WERI-Rb-1 (cell line): ENCODE measurements at regions not wholly inside any gene's neighbourhood (a gene's known extent, or its start where the extent isn't known, plus 50 kb on each side); places are given as distances from the start of the nearest gene placed in this dataset.

Experiments used
- DNase-seq: peaks from one replicate; pipeline ENCODE4 v3.0.0-alpha.2; 2020
- H3K27ac ChIP-seq: fragments of 250-450 bp; sonication (Bioruptor Pico); 2 replicates; pipeline ENCODE4 v1.5.1; 2020; ENCODE audit warnings: mild to moderate bottlenecking, moderate library complexity
- H3K27me3 ChIP-seq: fragments of 250-450 bp; sonication (Bioruptor Pico); 2 replicates; pipeline ENCODE4 v1.5.1; 2021; ENCODE audit warnings: mild to moderate bottlenecking, low read depth, moderate library complexity; ENCODE audit not compliant: insufficient read depth, severe bottlenecking
- H3K36me3 ChIP-seq: fragments of 250-450 bp; sonication (Bioruptor Pico); 2 replicates; pipeline ENCODE4 v1.5.1; 2020; ENCODE audit warnings: mild to moderate bottlenecking, moderate library complexity
- H3K4me3 ChIP-seq: 2 replicates; pipeline ENCODE4 v1.5.1; 2011; ENCODE audit warnings: low read depth, mild to moderate bottlenecking, control low read depth, low read length
- H3K9me3 ChIP-seq: fragments of 250-450 bp; sonication (Bioruptor Pico); 2 replicates; pipeline ENCODE4 v1.5.1; 2021; ENCODE audit warnings: mild to moderate bottlenecking, moderate library complexity; ENCODE audit not compliant: severe bottlenecking
- TF ChIP-seq, protein P1 (sequence below): IDR thresholded peaks from 2 replicates; pipeline ENCODE4 v1.5.1; 2011; ENCODE audit warnings: low read depth, mild to moderate bottlenecking, control low read depth, inconsistent platforms, low read length

- DNase-seq = no peak
- no peaks in the 10 kb centered on the region for H3K9me3 ChIP-seq
- no peaks in the 10 kb centered on the region for H3K27me3 ChIP-seq
- no peak overlapping the region for H3K27ac ChIP-seq
- H3K36me3 ChIP-seq = no peaks in the 10 kb centered on the region
- no peak overlapping the region for H3K4me3 ChIP-seq
- TF ChIP-seq, protein P1, sequence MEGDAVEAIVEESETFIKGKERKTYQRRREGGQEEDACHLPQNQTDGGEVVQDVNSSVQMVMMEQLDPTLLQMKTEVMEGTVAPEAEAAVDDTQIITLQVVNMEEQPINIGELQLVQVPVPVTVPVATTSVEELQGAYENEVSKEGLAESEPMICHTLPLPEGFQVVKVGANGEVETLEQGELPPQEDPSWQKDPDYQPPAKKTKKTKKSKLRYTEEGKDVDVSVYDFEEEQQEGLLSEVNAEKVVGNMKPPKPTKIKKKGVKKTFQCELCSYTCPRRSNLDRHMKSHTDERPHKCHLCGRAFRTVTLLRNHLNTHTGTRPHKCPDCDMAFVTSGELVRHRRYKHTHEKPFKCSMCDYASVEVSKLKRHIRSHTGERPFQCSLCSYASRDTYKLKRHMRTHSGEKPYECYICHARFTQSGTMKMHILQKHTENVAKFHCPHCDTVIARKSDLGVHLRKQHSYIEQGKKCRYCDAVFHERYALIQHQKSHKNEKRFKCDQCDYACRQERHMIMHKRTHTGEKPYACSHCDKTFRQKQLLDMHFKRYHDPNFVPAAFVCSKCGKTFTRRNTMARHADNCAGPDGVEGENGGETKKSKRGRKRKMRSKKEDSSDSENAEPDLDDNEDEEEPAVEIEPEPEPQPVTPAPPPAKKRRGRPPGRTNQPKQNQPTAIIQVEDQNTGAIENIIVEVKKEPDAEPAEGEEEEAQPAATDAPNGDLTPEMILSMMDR = no peak
Measured at GRCh38 chr5:28117273-28117672, 1078.9 kb upstream of the CDH9 start.

DNA sequence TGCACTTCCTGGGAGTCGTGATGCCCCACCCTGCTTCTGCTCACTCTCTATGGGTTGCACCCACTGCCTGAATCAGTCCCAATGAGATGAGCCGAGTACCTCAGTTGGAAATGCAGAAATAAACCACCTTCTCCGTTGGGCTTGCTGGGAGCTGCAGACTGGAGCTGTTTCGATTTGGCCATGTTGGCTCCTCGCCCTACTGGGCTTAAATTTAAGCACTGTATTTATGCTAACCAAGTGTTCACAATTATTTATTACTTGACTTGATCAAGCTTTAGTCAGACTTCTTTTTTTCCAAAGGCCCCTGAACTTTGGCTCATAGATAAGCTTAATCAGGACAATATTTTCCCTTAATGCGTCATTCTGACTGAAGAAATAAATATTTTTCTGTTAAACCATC is 1072.4 kb upstream of the CDH9 start:
- no peaks in the 10 kb centered on the region for H3K27me3 ChIP-seq
- H3K9me3 ChIP-seq = no peaks in the 10 kb centered on the region
- TF ChIP-seq, protein P1 = no peak
- no peak overlapping the region for H3K27ac ChIP-seq
- H3K4me3 ChIP-seq = no peak overlapping the region
- no peaks in the 10 kb centered on the region for H3K36me3 ChIP-seq
- no peak for DNase-seq

- Histone ChIP-seq H3K36me3 (no peaks in the 10 kb centered on the region), H3K4me3 (no peak overlapping the region), H3K27me3 (no peaks in the 10 kb centered on the region), H3K9me3 (no peaks in the 10 kb centered on the region), H3K27ac (no peak overlapping the region)
- DNase-seq = no peak
- TF ChIP-seq, protein P1 = no peak
Measured at GRCh38 chr5:28104080-28104479, 1065.7 kb upstream of the CDH9 start.

GRCh38 chr5:28084069-28084468 is 1045.7 kb upstream of the CDH9 start:
- no peaks in the 10 kb centered on the region for H3K9me3 ChIP-seq
- no peaks in the 10 kb centered on the region for H3K27me3 ChIP-seq
- TF ChIP-seq, protein P1 = no peak
- H3K4me3 ChIP-seq = no peak overlapping the region
- no peaks in the 10 kb centered on the region for H3K36me3 ChIP-seq
- H3K27ac ChIP-seq = no peak overlapping the region
- DNase-seq = no peak

DNA sequence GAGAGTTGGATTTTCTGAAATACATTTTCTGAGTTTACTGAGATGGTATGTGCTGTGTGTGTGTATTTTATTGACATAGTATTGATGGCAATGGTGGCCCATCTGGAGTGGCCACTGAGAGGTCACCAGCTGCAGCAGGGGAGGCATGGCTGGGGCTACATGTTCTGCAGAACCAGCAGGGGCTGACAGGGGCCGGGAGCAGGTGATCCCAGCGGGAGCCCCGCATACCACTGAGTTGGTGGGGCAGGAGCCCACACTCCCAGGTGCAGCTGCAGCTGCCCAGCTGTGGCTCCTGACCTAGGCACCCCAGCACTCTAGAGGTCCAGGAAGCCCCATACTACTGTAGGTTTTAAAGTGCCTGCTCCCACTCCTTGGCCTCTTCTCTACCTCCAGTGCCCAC is 1044.2 kb upstream of the CDH9 start:
- TF ChIP-seq, protein P1 = no peak
- Histone ChIP-seq H3K27ac (no peak overlapping the region), H3K27me3 (no peaks in the 10 kb centered on the region), H3K9me3 (no peaks in the 10 kb centered on the region), H3K36me3 (no peaks in the 10 kb centered on the region), H3K4me3 (no peak overlapping the region)
- no peak for DNase-seq
